DOHH2 (cell line): ENCODE measurements at regions not wholly inside any gene's neighbourhood (a gene's known extent, or its start where the extent isn't known, plus 50 kb on each side); places are given as distances from the start of the nearest gene placed in this dataset.

Experiments
- H3F3A ChIP-seq: fragments of 200-600 bp; sonication (generic), shearing (Covaris generic); 2 replicates; pipeline ENCODE4 v1.6.0; 2016; ENCODE audit warnings: antibody characterized with exemption, mild to moderate bottlenecking; ENCODE audit not compliant: control insufficient read depth, insufficient read depth
- H3K27ac ChIP-seq: fragments of 200-600 bp; sonication (generic); 2 replicates; pipeline ENCODE4 v1.5.1; 2014; ENCODE audit warnings: low read depth, mild to moderate bottlenecking, low read length, moderate library complexity
- H3K27me3 ChIP-seq: fragments of 200-600 bp; sonication (generic); 2 replicates; pipeline ENCODE4 v1.6.1; 2014; ENCODE audit warnings: mild to moderate bottlenecking, low read length, mixed read lengths; ENCODE audit not compliant: control insufficient read depth
- H3K36me3 ChIP-seq: fragments of 200-600 bp; sonication (generic); 2 replicates; pipeline ENCODE4 v1.6.1; 2014; ENCODE audit warnings: mild to moderate bottlenecking, low read length, moderate library complexity, mixed read lengths; ENCODE audit not compliant: control insufficient read depth
- H3K4me1 ChIP-seq: fragments of 200-600 bp; sonication (generic); 2 replicates; pipeline ENCODE4 v1.6.1; 2014; ENCODE audit warnings: mild to moderate bottlenecking, low read length, mixed read lengths; ENCODE audit not compliant: control insufficient read depth
- H3K4me2 ChIP-seq: fragments of 200-600 bp; sonication (generic); 2 replicates; pipeline ENCODE4 v1.6.0; 2014; ENCODE audit warnings: mild to moderate bottlenecking, low read length, moderate library complexity
- H3K4me3 ChIP-seq: fragments of 200-600 bp; sonication (generic); 2 replicates; pipeline ENCODE4 v1.5.1; 2014; ENCODE audit warnings: mild to moderate bottlenecking, low read length, mixed read lengths
- H3K79me2 ChIP-seq: fragments of 200-600 bp; sonication (generic); 2 replicates; pipeline ENCODE4 v1.6.1; 2014; ENCODE audit warnings: mild to moderate bottlenecking, low read length, mixed read lengths; ENCODE audit not compliant: control insufficient read depth
- H3K9me2 ChIP-seq: fragments of 200-600 bp; sonication (generic); replicated peaks from 2 replicates; pipeline ENCODE4 v1.6.1; 2014; ENCODE audit warnings: mild to moderate bottlenecking, low read length, mixed read lengths; ENCODE audit not compliant: control insufficient read depth
- H3K9me3 ChIP-seq: fragments of 200-600 bp; sonication (generic); 2 replicates; pipeline ENCODE4 v1.6.1; 2014; ENCODE audit warnings: antibody characterized with exemption, low read length, mixed read lengths; ENCODE audit not compliant: control insufficient read depth, insufficient read depth
- H4K20me1 ChIP-seq: fragments of 200-600 bp; sonication (generic); 2 replicates; pipeline ENCODE4 v1.6.0; 2014; ENCODE audit warnings: low read depth, mild to moderate bottlenecking, antibody characterized with exemption, low read length, moderate library complexity; ENCODE audit not compliant: control insufficient read depth, insufficient read depth
- EZH2phosphoT487 ChIP-seq: fragments of 200-600 bp; sonication (generic); IDR thresholded peaks from 2 replicates; pipeline ENCODE4 v1.6.1; 2017; ENCODE audit warnings: borderline replicate concordance, mild to moderate bottlenecking, antibody characterized with exemption, low read length, moderate library complexity, mixed read lengths
- TF ChIP-seq, protein P1 (sequence below): fragments of 200-600 bp; sonication (generic); IDR thresholded peaks from one replicate; pipeline ENCODE4 v1.5.1; 2014; ENCODE audit warnings: antibody characterized with exemption, mild to moderate bottlenecking, low read depth, low read length; ENCODE audit not compliant: poor library complexity, severe bottlenecking

- no peaks in the 10 kb centered on the region for H3K9me2 ChIP-seq
- no peak for TF ChIP-seq EZH2phosphoT487
- TF ChIP-seq, protein P1, sequence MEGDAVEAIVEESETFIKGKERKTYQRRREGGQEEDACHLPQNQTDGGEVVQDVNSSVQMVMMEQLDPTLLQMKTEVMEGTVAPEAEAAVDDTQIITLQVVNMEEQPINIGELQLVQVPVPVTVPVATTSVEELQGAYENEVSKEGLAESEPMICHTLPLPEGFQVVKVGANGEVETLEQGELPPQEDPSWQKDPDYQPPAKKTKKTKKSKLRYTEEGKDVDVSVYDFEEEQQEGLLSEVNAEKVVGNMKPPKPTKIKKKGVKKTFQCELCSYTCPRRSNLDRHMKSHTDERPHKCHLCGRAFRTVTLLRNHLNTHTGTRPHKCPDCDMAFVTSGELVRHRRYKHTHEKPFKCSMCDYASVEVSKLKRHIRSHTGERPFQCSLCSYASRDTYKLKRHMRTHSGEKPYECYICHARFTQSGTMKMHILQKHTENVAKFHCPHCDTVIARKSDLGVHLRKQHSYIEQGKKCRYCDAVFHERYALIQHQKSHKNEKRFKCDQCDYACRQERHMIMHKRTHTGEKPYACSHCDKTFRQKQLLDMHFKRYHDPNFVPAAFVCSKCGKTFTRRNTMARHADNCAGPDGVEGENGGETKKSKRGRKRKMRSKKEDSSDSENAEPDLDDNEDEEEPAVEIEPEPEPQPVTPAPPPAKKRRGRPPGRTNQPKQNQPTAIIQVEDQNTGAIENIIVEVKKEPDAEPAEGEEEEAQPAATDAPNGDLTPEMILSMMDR = no peak
- no peaks in the 10 kb centered on the region for H3F3A ChIP-seq
- no peak overlapping the region for H3K4me3 ChIP-seq
- no peak overlapping the region for H3K4me2 ChIP-seq
- no peak overlapping the region for H3K27ac ChIP-seq
- H3K79me2 ChIP-seq = no peaks in the 10 kb centered on the region
- H3K4me1 ChIP-seq = peaks cover 5% of the 10 kb centered on the region
- no peaks in the 10 kb centered on the region for H3K27me3 ChIP-seq
- H3K9me3 ChIP-seq = no peaks in the 10 kb centered on the region
- H4K20me1 ChIP-seq = no peaks in the 10 kb centered on the region
- no peaks in the 10 kb centered on the region for H3K36me3 ChIP-seq
Observed at GRCh38 chr3:101964861-101965260, 115.5 kb downstream of the NFKBIZ start.

- no peak overlapping the region for H3K4me2 ChIP-seq
- no peak overlapping the region for H3K4me3 ChIP-seq
- no peaks in the 10 kb centered on the region for H3K36me3 ChIP-seq
- no peaks in the 10 kb centered on the region for H3F3A ChIP-seq
- no peaks in the 10 kb centered on the region for H3K79me2 ChIP-seq
- H3K27me3 ChIP-seq = no peaks in the 10 kb centered on the region
- TF ChIP-seq, protein P1 = no peak
- no peak for TF ChIP-seq EZH2phosphoT487
- no peak overlapping the region for H3K27ac ChIP-seq
- H3K4me1 ChIP-seq = peaks cover 5% of the 10 kb centered on the region
- no peaks in the 10 kb centered on the region for H3K9me3 ChIP-seq
- no peaks in the 10 kb centered on the region for H4K20me1 ChIP-seq
- H3K9me2 ChIP-seq = no peaks in the 10 kb centered on the region
Observed at GRCh38 chr3:101966226-101966625, 116.9 kb downstream of the NFKBIZ start.

GRCh38 chr3:101970212-101970611, 120.9 kb downstream of the NFKBIZ start:
- no peak overlapping the region for H3K27ac ChIP-seq
- no peaks in the 10 kb centered on the region for H3K79me2 ChIP-seq
- no peak for TF ChIP-seq EZH2phosphoT487
- TF ChIP-seq, protein P1 = no peak
- no peaks in the 10 kb centered on the region for H3K27me3 ChIP-seq
- H3K4me3 ChIP-seq = no peak overlapping the region
- H3K4me1 ChIP-seq = peaks cover 20% of the 10 kb centered on the region
- no peak overlapping the region for H3K4me2 ChIP-seq
- H4K20me1 ChIP-seq = no peaks in the 10 kb centered on the region
- no peaks in the 10 kb centered on the region; the same call in 1 of the 2 replicates for H3K9me3 ChIP-seq
- H3K36me3 ChIP-seq = no peaks in the 10 kb centered on the region
- H3K9me2 ChIP-seq = no peaks in the 10 kb centered on the region
- H3F3A ChIP-seq = no peaks in the 10 kb centered on the region

GRCh38 chr3:101970905-101971304, 121.6 kb downstream of the NFKBIZ start:
- H3K4me2 ChIP-seq = no peak overlapping the region
- H3K4me1 ChIP-seq = peaks cover 26% of the 10 kb centered on the region
- H3K9me2 ChIP-seq = no peaks in the 10 kb centered on the region
- no peaks in the 10 kb centered on the region for H3K79me2 ChIP-seq
- no peaks in the 10 kb centered on the region for H3F3A ChIP-seq
- H3K27ac ChIP-seq = no peak overlapping the region
- no peaks in the 10 kb centered on the region for H3K27me3 ChIP-seq
- 0 out of 2 replicates have a peak, but pooled peaks cover 3% of the 10 kb centered on the region for H3K36me3 ChIP-seq
- no peaks in the 10 kb centered on the region for H4K20me1 ChIP-seq
- peaks cover 3% of the 10 kb centered on the region; the same call in 1 of the 2 replicates for H3K9me3 ChIP-seq
- no peak overlapping the region for H3K4me3 ChIP-seq
- no peak for TF ChIP-seq EZH2phosphoT487
- TF ChIP-seq, protein P1 = no peak
